HG03378 (cell line): ENCODE measurements at regions not wholly inside any gene's neighbourhood (a gene's known extent, or its start where the extent isn't known, plus 50 kb on each side); places are given as distances from the start of the nearest gene placed in this dataset.
"Not testable (repeated sequence)": the region's sequence is repeated elsewhere in the genome, so short reads cannot be mapped to it uniquely, and the experiment has no call there.

Experiments used
- ATAC-seq: cut with Tn5 transposase; IDR thresholded peaks from one replicate; pipeline ENCODE4 v1.9.1; 2021; ENCODE audit warnings: mild to moderate bottlenecking, moderate library complexity; ENCODE audit not compliant: unreplicated experiment

GRCh38 chr2:196515608-196516007 is 123.9 kb upstream of the CCDC150 start:
- no peak for ATAC-seq

DNA sequence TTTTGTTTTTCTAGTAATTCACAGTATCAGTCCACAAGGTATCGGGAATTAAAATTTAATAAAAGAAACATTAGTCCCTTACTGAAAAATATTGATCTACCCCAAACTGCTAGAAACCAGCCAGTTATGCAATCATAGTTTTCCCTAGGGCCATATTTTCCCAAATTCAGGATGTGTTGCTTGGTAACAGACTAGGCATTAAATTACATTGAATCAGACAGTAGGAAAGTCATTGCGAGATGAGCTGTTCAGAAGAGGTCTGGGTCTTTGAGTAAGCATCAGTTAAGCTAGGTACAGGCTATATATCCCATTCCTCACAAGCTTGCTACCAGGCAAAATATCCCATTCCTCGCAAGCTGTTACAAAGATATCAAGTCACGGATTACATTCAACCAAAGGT is 123.0 kb upstream of the CCDC150 start:
- no peak for ATAC-seq

DNA sequence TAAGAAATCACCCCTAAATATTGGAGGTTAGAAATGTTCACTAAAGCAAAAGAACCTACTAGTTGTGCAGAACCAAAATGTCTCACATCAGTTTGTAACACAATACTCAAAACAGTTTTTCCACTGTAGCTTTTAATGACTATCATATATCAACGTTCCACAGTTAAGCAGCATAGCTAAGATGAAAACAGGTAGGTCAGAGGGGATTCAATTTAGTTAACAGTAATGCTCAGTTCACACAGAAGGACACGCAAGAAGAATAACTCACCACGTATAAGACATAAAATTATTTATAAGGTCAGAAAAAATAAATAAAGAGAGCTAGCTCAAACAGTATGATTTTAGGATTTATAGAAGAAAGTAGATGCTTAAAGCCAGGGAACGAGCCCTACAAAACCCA is 118.9 kb upstream of the CCDC150 start:
- no peak for ATAC-seq

DNA sequence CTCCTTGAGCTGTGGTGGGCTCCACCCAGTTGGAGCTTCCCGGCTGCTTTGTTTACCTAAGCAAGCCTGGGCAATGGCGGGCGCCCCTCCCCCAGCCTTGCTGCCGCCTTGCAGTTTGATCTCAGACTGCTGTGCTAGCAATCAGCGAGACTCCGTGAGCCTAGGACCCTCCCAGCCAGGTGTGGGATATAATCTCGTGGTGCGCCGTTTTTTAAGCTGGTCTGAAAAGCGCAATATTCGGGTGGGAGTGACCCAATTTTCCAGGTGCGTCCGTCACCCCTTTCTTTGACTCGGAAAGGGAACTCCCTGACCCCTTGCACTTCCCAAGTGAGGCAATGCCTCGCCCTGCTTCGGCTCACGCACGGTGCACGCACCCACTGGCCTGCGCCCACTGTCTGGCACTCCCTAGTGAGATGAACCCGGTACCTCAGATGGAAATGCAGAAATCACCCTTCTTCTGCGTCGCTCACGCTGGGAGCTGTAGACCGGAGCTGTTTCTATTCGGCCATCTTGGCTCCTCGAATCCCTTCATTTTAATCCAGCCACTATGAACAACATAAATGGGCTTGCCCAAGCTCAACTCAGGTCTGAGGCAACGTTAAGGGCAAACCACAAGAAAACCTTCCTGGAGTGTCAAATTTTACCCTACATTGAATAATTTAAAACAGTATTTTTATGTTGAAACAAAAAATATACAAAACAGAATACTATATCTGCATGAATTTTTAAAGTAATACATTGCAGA is 112.4 kb upstream of the CCDC150 start:
- not testable (repeated sequence) for ATAC-seq

- ATAC-seq: no peak
Observed at GRCh38 chr2:196528486-196529223, 110.9 kb upstream of the CCDC150 start.

- ATAC-seq: no peak
Observed at GRCh38 chr2:196530910-196531309, 108.6 kb upstream of the CCDC150 start.

DNA sequence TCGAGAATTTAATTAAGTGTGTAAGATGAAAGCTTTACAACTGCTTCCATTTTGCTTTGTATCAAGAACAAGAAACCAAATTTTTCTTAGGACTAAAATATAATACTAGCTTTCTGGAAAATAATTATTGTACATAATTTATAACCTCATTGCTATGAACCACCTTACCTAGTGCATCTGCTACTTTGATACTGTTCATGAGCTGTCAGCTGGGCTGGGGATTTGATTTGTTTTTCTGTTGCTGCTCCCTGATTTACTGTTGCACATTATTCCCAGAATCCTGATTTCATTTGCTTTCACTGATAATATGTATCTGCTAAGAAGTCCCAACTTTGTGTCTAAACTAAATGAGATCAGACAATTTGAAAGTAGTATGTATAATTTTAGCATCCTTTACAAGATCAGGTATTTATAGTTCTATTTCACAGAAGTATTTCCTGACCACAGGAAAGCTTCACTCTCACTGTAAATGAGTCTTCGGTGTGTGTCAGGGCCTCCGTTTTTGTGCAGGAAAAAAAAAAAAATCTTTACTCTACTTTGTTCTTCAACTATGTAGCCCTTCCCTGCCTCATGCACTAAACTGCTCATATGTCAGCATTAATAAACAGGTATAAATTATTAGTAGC is 105.6 kb upstream of the CCDC150 start:
- no peak for ATAC-seq

DNA sequence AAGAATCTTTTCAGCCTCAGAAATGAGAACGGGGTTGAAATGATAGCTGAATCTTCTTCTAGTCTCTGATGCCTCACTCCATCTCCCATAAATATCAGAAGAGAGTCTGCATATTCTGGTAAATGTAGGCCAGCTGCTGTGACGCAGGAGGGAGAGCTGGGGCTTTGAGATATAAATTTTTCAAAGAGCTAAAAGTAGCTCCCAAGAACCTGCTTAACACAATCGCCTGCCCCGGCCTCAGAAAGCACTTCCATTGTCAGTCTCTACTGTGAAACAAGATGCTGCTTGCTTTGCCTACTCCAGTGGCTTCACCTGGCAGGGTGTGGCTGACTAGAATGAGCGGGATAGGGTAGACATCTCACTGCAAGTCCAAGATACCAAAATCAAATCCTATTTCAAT is 105.0 kb upstream of the CCDC150 start:
- no peak for ATAC-seq

DNA sequence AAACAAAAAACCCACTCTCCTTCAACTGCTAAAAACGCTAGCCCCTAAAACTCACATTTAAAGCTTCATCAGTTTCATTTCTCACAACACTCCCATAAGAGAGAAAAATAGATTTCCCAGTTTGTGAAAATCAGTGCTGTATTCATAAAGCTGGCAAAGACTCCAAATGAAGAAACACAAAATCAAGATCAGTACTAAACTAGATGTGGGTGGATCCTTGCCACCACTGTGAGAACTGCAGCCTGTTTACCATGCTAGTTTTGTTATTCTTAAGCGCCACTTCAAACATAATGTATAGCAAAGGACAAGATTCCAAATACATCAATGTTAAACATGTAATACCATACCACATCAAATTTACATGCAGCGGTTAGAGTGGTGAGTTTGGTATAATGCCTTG is 104.5 kb upstream of the CCDC150 start:
- no peak for ATAC-seq

- ATAC-seq: no peak
Observed at GRCh38 chr2:196535742-196536141, 103.8 kb upstream of the CCDC150 start.

GRCh38 chr2:196537311-196537710 is 102.2 kb upstream of the CCDC150 start:
- ATAC-seq: no peak

GRCh38 chr2:196538189-196538588 is 101.3 kb upstream of the CCDC150 start:
- no peak for ATAC-seq

DNA sequence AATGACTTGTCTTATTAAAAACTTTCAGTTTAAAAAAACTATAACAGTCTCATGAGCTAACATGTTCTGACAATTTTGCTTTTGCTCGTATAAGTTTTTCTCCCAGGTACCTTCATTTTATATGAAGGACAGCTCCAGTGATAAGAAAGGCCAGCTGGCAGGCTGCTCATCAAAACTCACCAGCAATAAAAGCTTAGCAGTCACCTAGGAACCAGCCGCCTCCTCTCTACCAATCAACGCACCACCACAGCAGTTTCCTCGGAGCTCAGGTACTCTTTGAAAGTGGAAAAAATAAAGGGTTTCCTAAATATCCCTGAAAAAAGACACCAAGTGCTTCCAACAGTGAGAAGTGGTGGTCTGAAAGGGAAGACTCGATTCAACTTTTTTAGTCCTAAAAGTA is 100.9 kb upstream of the CCDC150 start:
- no peak for ATAC-seq

DNA sequence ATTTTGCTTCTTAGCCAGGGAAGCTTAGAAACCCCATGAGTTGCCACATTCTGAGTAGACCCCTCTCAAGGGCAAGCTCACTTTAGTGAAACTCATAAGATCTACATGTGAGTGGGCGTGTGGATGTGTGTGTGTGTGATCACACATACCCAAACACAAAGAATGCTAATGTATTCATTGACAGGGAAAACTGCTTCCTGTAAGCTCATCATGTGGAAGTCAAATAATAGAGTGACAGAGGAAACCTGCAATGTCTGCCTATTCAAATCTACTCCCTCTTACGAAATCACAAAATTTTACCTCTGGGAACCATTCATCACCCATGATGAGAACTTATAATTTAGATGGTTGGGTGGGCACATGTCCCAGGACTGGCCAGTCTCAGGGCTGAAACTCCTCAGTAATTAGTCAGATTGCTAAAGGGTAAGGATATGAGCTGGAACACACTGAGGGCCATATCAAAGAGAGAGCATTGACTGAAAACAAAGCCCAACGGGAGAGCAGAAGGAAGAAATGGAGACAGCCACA is 94.5 kb upstream of the CCDC150 start:
- ATAC-seq: no peak

- no peak for ATAC-seq
Observed at GRCh38 chr2:196546151-196546919, 93.2 kb upstream of the CCDC150 start.

DNA sequence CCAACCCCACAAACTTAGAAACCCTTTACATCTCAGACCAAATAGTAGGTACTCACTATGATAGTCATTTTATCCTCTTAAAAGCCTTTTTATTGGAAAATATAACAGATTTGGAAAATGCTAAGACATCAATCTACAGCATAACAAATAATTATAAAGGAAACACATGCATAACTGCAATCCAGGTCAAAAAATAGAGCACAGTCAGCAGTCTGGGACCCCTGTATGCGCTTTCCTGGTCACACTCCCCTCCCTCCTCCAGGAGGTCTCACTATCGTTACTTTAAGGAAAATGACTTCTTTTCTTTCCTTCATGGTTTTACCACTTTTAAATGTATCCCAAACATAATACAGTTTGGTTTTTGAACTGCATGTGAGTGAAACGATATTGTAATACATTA is 90.5 kb upstream of the CCDC150 start:
- no peak for ATAC-seq

DNA sequence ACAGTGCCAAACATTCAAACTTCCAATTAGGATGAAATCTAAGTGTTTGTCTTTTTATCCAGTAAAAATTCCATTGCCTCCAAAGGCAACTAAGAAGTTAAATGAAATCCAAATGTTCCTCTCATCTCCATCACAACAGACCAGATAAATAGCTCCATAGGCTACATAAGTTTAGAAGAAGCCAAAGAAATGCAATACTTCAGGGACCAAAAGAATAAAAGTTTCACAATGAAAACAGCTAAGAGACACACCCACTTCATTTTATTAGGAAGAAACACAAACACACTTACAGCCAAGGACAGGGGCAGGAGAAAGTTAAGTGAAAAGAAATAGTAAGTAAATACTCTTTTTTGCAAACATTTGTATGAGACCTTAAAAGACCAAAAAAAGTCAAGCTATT is 88.5 kb upstream of the CCDC150 start:
- no peak for ATAC-seq

DNA sequence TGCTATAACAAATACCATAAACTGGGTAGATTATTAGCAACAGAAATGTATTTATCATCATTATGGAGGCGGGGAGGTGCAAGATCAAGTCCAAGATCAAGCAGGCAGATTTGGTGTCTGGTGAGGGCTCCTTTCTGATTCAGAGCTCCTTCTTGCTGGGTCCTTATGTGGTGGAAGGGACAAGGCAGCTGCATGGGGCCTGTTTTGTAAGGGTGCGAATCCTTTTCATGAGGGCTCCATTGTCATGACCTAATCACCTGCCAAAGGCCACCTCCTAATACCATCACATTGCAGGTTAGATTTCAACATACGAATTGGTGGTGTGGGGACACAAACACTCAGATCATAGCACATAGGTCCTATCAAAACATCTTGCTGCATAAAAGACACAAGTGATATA is 84.4 kb upstream of the CCDC150 start:
- ATAC-seq: no peak

DNA sequence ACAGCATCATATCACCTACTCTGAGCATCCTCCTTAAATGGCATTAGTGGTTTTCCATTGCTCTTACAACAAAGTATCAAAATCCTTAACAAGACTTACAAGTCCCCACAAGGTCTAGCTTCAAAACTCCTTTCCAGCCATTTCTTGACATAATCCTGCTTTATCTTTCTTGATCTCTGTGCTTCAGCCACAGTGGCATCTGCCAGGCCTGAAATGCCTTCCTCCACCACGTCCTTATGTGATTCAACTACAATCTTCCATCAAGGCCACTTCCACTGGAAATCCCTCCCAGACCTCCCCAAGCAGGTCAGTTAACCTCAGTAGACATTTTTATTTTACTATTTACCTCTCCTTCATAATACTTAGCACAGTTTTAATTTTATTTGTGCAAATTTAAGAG is 83.8 kb upstream of the CCDC150 start:
- no peak for ATAC-seq

DNA sequence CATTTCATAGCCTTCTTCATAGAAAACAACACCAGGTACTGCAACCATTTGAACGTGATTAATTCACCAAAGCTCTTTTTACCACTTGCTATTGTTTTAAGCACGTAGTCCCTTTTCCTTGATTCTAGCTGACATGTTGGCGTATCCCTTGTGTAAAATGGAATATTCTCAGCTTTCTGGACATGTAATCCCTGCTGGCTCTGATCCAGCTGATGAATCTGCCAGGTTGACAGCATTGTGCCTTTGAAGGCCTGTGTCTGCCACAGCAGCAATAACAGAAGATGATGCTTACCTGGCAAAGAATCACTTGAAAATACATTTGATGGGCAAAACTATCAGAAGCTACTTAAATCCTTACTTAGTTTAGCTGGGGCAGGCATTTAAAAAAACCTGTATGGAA is 81.0 kb upstream of the CCDC150 start:
- ATAC-seq: no peak

DNA sequence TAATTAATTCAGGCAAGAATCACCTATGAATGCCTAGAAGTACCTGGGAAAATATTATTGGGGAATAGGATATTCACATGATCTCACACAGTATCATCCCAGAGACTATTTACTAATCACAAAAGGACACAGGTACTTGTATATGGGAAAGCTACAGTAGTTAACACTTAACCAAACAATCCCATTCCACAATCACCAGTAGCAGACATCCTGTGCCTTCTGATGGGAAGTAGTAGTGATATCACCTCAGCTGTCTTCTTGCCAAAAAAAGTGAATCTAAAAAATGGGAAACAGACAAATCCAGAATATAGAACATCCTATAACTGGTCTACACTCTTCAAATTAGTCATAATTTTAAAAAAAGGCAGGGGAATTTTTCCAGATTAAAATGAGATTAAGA is 75.6 kb upstream of the CCDC150 start:
- no peak for ATAC-seq
